SK-N-SH (cell line): ENCODE measurements at regions not wholly inside any gene's neighbourhood (a gene's known extent, or its start where the extent isn't known, plus 50 kb on each side); places are given as distances from the start of the nearest gene placed in this dataset.

Experiments used
- EZH2phosphoT487 ChIP-seq: fragments of 200-600 bp; sonication (generic); IDR thresholded peaks from 2 replicates; pipeline ENCODE4 v1.6.1; 2017; ENCODE audit warnings: low read depth, mixed run types, mild to moderate bottlenecking, antibody characterized with exemption, moderate library complexity, borderline replicate concordance
- FOSL2 ChIP-seq: IDR thresholded peaks from 2 replicates; pipeline ENCODE4 v1.4.0; 2012; ENCODE audit warnings: low read depth, mild to moderate bottlenecking, moderate library complexity, borderline replicate concordance

GRCh38 chr2:176583607-176584006 lies 314.4 kb downstream of the MTX2 start:
- no peak for TF ChIP-seq FOSL2
- TF ChIP-seq EZH2phosphoT487 = no peak
